HG03175 (cell line): ENCODE measurements at regions not wholly inside any gene's neighbourhood (a gene's known extent, or its start where the extent isn't known, plus 50 kb on each side); places are given as distances from the start of the nearest gene placed in this dataset.

ENCODE experiments used
- ATAC-seq: cut with Tn5 transposase; IDR thresholded peaks from one replicate; pipeline ENCODE4 v1.9.1; 2021; ENCODE audit warnings: mild to moderate bottlenecking, moderate library complexity; ENCODE audit not compliant: unreplicated experiment

DNA sequence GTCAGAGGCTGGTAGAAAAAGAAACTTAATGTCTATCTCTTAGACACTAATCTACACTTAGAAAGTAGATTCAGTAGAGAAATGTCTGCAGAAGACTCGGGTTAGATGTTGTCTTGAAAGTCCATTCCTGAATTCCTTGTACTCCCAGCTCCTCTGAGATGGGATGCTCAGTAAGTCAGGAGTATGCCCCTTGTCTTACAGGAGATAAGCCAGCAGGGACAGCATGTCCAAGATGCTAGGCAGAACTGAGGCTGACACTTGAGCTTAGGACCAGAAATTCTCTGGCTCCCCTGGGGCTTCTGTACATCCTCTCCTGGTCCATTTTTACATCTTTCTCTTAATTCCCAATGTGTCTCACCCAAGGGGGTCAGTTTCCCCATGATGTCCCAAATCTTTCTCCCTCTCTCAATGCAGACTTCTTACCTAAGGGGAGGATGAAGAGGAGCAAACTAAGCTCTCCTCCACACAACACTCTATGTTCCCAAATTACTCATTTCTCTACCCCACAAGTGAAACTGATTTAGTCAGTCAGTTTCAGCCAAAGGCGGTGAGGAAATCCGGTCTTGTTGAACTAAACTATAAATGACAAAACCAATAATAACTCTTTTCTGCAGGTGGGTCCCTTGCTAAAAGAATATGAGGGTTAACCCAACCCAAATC is 558.2 kb upstream of the DIPK2B start:
- ATAC-seq: peak; percentile 76

DNA sequence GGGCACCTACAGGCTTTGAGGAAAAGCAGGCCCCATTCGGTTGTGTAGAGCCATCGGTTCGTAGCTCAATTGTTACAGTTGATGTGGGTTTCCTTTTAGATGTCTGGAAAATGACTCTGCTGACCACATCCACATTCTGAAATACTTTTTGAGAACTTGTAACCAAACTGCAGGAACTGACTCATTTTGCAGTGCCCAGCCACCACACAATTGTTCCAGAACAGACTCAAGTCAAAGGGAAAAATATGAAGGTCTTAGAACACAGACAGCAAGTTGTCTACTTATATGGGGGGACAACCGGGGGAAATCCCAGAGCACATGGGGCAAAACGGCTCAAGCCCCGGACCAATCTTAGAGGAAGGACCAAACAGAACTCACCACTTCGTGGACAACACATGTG is 557.6 kb upstream of the DIPK2B start:
- peak; percentile 43 for ATAC-seq

DNA sequence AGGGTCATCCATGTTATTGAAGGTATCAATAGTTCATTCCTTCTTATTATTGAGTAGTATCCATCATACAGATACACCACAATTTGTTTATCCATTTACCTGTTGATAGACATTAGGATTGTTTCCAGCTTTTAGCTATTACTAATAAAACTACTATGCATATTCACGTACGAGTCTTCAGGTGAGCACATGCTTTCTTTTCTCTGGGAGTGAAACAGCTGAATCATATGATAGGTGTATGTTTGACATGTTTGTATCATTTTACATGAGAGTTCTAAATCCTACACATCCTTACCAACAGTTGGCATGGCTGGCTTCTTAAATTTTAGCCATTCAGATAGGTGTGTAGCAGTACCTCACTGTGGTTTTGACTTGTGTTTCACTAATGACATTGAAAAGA is 556.6 kb upstream of the DIPK2B start:
- no peak for ATAC-seq

DNA sequence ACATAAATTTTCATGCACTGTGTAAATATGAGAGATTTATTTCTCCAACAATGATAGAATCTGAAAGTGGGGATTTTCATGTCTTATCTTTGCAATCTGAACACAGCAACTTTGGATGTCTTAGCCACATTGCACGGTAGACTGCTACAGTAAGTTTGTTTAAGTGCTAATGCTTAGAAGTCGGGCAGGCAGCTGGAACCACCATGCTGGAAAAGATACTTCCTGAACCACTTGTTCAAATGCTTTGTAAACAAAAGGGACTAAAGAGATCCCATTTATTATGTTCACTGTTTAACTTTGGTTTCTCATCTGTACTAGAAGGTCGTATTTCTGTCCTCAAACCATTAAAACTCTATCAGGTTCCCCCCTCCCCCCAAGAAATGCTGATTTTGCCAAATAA is 555.9 kb upstream of the DIPK2B start:
- ATAC-seq: no peak

DNA sequence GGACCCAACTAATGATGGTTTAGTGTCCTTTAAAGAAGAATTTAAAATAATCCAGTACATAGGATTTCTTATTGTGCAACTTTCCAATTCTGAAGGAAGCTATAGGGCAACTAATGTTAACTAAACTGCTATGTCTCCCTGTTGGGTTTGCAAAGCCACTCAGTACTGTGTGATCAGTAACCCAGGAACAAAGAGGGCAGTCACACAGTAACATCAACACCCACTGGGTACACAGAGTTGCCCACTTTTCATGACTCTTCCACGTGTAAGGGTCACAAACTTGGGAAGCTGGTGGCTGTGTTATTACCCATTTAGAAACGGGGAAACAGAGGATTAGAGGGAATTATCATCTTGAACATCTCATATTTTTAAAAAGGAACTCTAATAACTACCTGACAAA is 555.0 kb upstream of the DIPK2B start:
- ATAC-seq: no peak

DNA sequence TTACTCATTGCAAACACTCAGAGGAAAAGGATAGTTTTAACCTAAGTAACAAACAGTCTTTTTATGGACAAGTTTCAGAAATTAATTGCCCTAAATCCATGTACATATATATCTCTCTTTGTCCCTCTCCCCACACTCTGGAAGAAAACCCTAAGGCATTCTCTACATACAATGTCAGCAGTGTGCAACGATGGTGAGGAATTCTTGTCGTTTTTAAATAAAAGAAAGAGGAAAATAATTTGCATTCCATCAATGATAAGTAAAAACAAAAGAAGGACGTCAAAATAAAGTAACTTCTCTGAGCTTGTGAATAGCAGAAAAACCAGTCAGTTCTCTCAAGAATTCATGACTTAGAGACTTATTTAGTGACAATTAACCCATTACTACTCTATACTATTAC is 550.5 kb upstream of the DIPK2B start:
- no peak for ATAC-seq

DNA sequence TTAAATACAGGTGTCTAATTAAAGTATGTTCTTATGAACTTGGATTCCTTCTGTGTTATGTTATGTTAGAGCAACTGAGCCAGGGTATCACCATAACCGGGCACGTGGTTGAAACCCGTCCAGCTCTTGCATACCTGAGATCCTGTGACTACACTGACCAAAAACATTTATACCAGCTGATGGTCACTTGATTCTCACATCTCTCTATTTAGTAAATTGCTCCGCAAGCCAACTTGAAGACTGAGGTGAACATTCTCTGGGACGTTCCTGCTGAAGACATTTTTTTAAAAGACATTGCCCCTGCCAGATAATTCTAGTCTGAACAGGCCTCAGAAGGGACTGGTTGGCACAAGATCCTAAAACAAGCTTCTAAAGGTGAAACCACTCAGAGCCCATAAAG is 550.0 kb upstream of the DIPK2B start:
- no peak for ATAC-seq

DNA sequence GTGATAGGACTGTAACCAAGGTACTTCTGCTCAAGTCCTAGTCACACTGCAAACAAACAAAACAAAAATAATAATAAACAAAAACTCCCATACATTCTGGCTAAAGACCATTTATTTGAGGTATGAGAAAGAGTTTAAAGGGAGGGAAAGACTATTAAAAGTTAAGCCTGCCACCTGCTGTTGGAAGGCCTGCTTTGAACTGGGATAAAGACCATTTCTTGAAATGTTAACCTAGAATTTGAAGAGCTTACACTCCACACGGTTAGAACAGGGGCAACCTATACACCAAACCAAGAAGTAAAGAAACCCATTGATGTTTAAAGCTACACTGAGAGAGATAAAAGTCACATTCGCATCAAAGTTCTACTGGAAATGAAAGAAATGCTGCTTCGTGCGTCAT is 548.7 kb upstream of the DIPK2B start:
- ATAC-seq: no peak

DNA sequence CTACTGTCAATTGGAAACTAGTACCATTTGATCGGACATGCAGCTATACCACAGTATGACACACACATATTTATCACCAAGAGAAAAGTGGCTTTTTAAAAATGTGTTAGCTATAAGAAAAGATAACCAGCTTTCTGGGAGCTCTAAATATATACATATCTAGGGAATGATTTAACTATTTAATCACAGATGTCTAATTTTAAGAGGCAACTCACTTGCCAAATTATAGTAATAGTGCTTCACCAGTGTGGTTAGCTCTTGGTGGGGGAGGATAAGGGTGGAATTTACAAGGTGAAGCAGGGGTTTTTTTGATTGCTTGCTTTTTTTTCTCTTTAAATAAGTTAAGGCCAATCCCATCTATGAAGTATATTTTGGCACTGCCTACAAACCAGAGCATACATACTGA is 547.7 kb upstream of the DIPK2B start:
- ATAC-seq: no peak

DNA sequence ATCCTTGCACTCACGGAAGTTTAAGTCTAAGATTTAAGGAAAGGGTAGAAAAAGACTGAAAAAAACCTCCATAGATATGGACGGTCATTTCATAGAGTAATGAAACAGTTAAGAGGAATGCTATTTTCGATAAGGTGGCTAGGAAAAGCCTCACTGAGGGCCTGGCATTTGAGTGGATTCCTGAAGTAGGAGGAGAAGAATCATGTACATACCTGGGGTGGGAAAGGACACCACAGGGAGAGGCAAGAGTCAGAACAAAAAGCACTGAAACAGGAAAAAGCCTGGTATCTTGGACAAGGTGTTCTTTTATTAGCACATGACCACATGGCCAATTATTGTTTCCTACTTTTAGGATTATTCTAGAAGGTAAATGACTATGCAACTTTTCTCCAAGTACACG is 547.2 kb upstream of the DIPK2B start:
- no peak for ATAC-seq

DNA sequence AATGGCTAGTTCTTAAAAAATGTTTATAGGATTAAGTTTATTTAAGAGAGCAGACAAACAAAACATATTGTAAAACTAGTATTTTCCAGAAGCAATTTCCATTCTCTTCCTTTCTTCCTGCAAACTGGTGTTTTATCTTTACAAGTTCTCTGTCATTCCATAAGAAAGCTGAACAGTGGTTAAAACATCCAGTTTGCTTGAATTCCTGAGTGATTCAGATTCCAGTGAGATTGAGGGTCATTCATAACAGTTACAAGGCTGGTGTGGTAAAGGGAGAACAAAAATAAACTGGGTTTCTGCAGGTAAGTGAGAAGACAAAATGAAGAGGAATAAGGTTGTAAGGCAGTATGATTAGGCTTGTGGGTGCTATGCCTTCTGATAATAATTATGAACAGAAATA is 544.8 kb upstream of the DIPK2B start:
- ATAC-seq: no peak

DNA sequence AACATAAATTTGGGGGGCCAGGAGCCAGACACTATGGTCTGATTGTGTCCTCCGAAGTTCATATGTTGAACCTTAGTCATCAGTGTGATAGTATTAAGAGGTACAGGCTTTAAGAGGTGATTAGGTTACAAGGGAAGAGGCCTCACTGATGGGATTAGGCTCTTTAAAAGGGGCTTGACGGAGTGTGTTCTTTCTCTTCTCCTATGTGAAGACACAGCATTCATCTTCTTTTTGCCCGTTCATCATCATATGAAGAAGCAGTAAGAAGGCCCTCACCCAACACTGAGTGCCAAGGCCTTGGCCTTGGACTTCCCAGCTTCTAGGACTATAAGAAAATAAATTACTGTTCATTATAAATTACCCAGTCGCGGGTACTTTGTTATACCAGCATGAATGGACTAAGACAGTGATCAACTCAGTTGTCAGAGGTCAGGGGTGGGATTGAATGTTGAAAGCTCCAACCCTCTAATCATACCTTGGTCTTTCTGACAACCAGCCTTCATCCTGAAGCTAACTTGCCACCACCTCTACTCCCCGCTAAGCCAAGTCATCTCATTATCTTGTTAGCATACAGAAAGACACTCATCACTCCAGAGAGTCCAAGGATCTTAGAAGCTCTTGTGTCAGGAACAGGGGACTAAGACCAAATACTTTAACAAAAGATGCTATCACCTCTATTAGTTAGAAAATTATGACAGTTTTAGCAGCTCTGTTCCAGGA is 543.4 kb upstream of the DIPK2B start:
- ATAC-seq: no peak

DNA sequence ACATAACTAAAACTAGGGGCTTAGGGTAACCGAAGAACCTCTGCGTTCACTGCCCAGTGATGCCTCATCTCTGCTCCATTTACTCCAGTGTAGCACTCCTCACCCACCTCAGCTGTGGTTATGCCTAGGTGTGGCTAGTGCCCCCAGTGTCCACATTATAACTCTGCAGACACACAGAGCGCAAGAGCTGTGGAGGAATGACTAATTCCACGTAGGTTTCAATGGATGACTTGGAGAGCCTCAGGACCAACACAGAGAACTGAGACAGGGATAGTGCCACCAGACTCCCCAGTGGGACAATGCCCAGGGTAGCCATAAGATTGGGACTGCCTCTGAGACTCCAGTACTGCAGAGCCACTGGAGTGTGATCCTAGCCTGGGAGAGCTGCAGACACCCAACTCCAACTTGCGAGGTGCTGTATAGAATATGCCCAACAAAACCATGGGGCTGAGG is 542.4 kb upstream of the DIPK2B start:
- ATAC-seq: no peak

DNA sequence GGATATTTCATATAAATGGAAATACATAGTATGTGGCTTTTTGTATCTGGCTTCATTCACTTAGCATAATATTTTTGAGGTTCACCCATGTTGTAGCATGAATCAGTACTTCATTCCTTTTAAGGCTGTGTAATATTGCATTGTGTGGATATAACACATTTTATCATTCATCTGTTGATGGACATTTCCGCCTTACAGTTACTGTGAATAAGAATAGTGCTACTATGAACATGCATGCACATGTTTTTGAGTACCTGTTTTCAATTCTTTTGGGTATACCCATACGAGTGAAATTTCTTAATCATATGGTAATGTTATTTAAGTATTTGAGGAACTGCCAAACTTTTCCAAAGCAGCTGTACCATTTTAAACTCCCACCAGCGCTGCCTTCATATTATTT is 539.6 kb upstream of the DIPK2B start:
- no peak for ATAC-seq

DNA sequence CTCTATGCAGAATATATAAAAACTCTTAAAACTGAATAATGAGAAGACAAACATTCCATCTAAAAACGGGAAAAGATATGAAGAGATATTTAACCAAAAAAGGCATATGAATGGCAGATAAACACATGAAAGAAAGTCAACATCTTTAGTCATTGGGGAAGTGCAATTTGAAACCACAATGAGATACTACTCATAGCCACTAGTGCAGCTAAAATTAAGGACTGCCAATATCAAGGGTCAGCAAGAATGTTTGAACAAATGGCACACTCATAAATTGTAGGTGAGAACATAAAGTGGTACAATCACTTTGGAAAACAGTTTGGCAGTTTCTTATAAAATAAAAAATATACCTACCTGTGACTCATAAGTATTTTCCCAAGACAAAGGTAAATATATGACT is 534.9 kb upstream of the DIPK2B start:
- no peak for ATAC-seq

DNA sequence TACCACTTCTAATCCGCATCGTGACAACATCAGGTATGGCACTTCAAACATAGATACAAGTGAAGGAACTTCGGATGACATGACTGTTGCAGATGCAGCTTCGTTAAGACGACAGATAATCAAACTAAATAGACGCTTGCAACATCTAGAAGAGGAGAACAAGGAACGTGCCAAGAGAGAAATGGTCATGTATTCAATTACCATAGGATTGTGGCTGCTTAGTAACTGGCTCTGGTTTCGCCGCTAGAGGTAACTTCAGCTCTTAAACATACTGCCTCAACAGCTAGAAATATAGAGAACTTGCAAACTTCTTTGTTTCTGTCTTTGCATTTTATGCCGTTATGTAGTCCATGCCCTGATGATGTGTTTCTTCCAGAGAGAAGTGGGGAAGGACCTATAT is 530.8 kb upstream of the DIPK2B start:
- no peak for ATAC-seq

DNA sequence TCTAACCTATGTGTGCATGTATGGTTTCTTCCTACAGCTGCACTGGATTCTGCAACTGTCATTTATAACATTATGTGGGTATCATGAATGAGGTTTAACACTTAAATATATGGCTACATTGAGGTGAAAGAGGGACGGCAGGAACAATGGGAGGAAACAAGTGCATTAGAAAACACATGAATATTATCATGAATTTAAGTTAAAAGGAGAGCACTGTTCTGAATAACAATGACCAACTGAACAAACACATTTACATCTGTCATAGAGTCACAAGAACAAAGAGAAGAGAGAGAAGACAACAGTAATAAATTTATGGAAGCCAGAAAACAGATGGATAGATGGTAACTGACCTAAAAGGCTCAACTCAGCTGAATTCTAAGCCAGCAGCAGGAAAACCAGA is 527.1 kb upstream of the DIPK2B start:
- no peak for ATAC-seq

DNA sequence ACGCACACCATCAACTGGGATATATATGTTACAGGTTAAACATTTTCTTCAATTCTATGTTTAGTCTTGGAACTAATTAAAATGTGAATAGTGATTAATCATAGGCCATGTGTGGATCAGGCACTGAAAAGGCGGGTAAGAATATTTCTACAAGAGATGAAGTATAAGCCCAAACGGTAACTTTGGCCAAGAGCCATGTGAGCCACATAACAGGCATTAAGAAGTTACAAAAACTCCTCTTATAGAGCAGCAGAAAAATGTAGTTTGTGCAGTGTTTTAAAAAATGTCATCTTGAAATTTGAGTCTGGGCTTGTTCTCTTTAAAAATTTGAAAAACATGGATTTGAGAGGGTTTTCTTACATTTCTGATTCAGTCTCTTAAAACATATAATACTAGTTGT is 521.8 kb upstream of the DIPK2B start:
- ATAC-seq: no peak

DNA sequence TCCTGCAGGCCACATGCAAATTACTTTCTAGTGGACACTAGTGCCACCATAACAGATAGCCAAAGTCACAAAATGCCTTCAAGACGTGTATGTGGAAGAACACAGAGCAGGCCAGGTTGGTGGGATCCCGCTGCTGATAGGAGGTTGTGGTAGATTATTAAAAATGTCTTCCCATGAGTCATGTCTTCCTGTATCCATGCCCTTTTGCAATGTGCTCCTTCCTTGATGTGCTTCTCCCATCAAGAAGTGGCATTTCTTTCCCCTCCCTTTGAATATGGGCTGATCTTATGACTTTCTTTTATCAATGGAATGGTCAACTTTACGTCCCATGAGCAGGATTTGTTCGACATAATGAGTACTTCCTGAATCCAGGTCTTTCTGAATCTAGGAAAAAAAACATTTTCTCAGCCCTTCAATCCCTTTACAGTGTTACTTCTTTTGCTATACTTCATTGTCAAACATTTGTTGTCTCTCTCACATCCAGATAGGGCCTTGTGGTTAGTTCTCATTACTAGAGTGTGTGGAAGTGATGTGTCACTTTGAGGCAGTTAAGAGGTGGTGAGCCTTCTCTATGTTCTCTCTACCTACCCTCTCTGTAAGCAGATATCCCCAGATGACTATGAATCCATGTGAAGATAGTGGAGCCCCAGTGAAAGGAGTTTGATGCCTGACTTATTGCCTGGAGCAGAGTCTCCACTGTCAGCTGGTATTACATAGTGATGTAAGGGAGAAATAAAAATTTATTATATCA is 519.2 kb upstream of the DIPK2B start:
- no peak for ATAC-seq

DNA sequence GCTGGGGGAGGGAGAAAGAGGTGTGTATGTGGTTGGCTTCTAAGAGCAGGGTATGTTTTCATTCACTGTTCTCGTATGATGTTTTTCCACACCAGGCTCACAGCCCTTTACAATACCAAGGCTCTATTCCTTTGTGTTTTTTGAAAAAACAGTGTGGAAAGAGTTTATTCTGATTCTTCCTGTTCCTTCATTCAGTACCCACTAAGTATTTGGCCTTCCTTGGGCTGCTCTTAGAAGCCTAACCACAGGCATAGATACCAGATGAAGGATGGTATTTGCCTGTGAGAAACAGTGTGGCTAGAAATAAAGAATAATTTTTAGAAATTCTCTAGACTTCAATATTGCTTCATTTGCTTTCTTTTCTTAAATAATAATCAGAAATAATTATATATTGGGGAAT is 518.0 kb upstream of the DIPK2B start:
- ATAC-seq: no peak

DNA sequence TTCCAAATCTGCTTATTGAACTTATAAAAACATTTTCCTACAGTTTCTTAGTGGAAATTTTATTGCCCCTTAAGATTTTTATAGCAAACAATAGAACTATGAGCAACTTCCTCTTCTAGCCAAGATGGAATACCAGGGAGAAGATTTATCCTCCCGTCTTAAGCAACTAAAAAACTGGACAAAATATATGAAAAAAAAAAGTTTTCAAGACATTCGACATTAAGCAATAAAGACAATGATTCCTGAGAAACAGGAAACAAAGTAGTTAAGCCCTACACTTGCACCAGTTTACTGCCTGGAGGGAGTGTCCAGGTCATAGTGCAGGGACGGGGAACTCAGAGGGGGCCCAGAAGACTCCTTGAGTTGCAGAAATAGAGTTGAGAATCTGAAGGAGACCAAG is 516.1 kb upstream of the DIPK2B start:
- ATAC-seq: no peak

DNA sequence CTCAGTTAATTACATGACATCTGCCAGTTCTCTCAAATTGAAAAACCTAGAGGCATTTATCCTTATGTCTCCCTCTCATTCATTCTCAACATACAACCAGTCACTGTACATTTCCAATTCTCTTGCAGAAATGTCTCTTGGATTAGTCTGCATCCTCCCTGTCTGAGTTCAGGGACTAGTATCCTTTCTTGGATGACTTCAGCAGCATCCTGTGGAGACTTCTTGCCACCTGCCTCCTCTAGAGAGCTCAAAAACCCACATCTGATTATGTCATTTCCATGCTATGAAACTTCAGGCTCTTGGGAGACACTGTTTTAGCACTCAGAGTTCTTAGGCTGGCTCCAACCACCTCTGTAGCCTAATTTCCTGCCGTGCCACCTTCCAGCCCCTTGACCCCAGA is 515.1 kb upstream of the DIPK2B start:
- ATAC-seq: no peak
